ENCODE measurements at regions not wholly inside any gene's neighbourhood (a gene's known extent, or its start where the extent isn't known, plus 50 kb on each side); places are given as distances from the start of the nearest gene placed in this dataset.

- no peak for DNase-seq
Measured at GRCh38 chr9:124179196-124180071, 78.3 kb upstream of the NEK6 start.

- no peak for DNase-seq
Measured at GRCh38 chr9:124180557-124180956, 77.2 kb upstream of the NEK6 start.

GRCh38 chr9:124182741-124183140 is 75.0 kb upstream of the NEK6 start:
- DNase-seq = no peak

- no peak for DNase-seq
Measured at GRCh38 chr9:124183772-124184171, 74.0 kb upstream of the NEK6 start.

- no peak for DNase-seq
Measured at GRCh38 chr9:124185413-124185812, 72.3 kb upstream of the NEK6 start.

- DNase-seq = no peak
Measured at GRCh38 chr9:124187311-124187710, 70.4 kb upstream of the NEK6 start.

GRCh38 chr9:124188331-124189110 is 69.2 kb upstream of the NEK6 start:
- DNase-seq = no peak

GRCh38 chr9:124190761-124191160 is 67.0 kb upstream of the NEK6 start:
- DNase-seq = no peak

- DNase-seq = no peak
Measured at GRCh38 chr9:124191691-124192395, 65.9 kb upstream of the NEK6 start.

- no peak for DNase-seq
Measured at GRCh38 chr9:124196814-124197176, 61.0 kb upstream of the NEK6 start.

GRCh38 chr9:124197177-124198095 is 60.3 kb upstream of the NEK6 start:
- no peak for DNase-seq

GRCh38 chr9:124198331-124198730 is 59.4 kb upstream of the NEK6 start:
- DNase-seq = no peak

- no peak for DNase-seq
Measured at GRCh38 chr9:124198948-124199347, 58.8 kb upstream of the NEK6 start.

- no peak for DNase-seq
Measured at GRCh38 chr9:124199474-124199873, 58.3 kb upstream of the NEK6 start.

- peak; percentile 8 for DNase-seq
Measured at GRCh38 chr9:124202447-124202971, 55.2 kb upstream of the NEK6 start.

- no peak for DNase-seq
Measured at GRCh38 chr9:124205686-124206352, 51.9 kb upstream of the NEK6 start.

GRCh38 chr9:124206391-124206790 is 51.4 kb upstream of the NEK6 start:
- no peak for DNase-seq

Measured in T-helper 9 cell (primary cell).